Thoracic aorta (tissue), 2 donors: ENCODE measurements at regions not wholly inside any gene's neighbourhood (a gene's known extent, or its start where the extent isn't known, plus 50 kb on each side); places are given as distances from the start of the nearest gene placed in this dataset.

ENCODE experiments used
- ATAC-seq: fragments of 150-250 bp; one replicate; pipeline ENCODE4 v1.8.0; 2017; ENCODE audit warnings: low read depth; ENCODE audit not compliant: insufficient number of reproducible peaks, low FRiP score
- DNase-seq: peaks from one replicate; pipeline ENCODE4 v3.0.0-alpha.2; 2020; ENCODE audit warnings: low spot score
- H3K27ac ChIP-seq, 2 donors: fragments of 200-600 bp; sonication (generic); 1 replicate in 1 of 2; 2 replicates in 1 of 2; pipeline ENCODE4 v1.5.1; 2016; ENCODE audit warnings: mild to moderate bottlenecking in 2 of 2, moderate library complexity in 2 of 2
- H3K27me3 ChIP-seq: fragments of 200-600 bp; sonication (generic); replicated peaks from 2 replicates; pipeline ENCODE4 v1.6.0; 2016; ENCODE audit warnings: mild to moderate bottlenecking; ENCODE audit not compliant: insufficient read depth
- H3K36me3 ChIP-seq: fragments of 200-600 bp; sonication (generic); one replicate; pipeline ENCODE4 v1.5.1; 2016
- H3K4me1 ChIP-seq, 2 donors: fragments of 200-600 bp; sonication (generic); 1 replicate in 1 of 2; 2 replicates in 1 of 2; pipeline versions ENCODE4 v1.5.1 to v1.6.0; 2016; ENCODE audit warnings: low read depth in 2 of 2, mild to moderate bottlenecking in 1 of 2; ENCODE audit not compliant: control insufficient read depth in 1 of 2
- H3K4me3 ChIP-seq: fragments of 200-600 bp; sonication (generic); 2 replicates; pipeline ENCODE4 v1.5.1; 2016; ENCODE audit warnings: mild to moderate bottlenecking
- H3K9me3 ChIP-seq: fragments of 200-600 bp; sonication (generic); 2 replicates; pipeline ENCODE4 v1.5.1; 2016
- CTCF ChIP-seq: fragments of 200-600 bp; sonication (generic); IDR thresholded peaks from one replicate; pipeline ENCODE4 v1.5.1; 2019; ENCODE audit warnings: antibody characterized with exemption

GRCh38 chr6:146872426-146872785 lies 273.6 kb downstream of the ADGB start:
- Histone ChIP-seq H3K4me1 (no peaks in the 10 kb centered on the region), H3K27me3 (no peaks in the 10 kb centered on the region), H3K36me3 (no peaks in the 10 kb centered on the region), H3K27ac (no peak overlapping the region), H3K4me3 (no peak overlapping the region), H3K9me3 (no peaks in the 10 kb centered on the region)
- DNase-seq (no peak), ATAC-seq (no peak)
- TF ChIP-seq CTCF = no peak

GRCh38 chr6:146874278-146875018 lies 275.7 kb downstream of the ADGB start:
- Histone ChIP-seq H3K4me3 (no peak overlapping the region), H3K36me3 (no peaks in the 10 kb centered on the region), H3K4me1 (peaks cover 0 to 4% of the 10 kb centered on the region in 2 donors), H3K9me3 (no peaks in the 10 kb centered on the region), H3K27me3 (no peaks in the 10 kb centered on the region), H3K27ac (no peak overlapping the region)
- no peak for ATAC-seq
- TF ChIP-seq CTCF = no peak
- DNase-seq = no peak

- Histone ChIP-seq H3K36me3 (no peaks in the 10 kb centered on the region), H3K27me3 (no peaks in the 10 kb centered on the region), H3K9me3 (no peaks in the 10 kb centered on the region), H3K4me1 (peaks cover 0 to 4% of the 10 kb centered on the region in 2 donors), H3K4me3 (no peak overlapping the region), H3K27ac (no peak overlapping the region)
- ATAC-seq = no peak
- DNase-seq = no peak
- no peak for TF ChIP-seq CTCF
Observed at GRCh38 chr6:146875927-146876270, 277.1 kb downstream of the ADGB start.

GRCh38 chr6:146876271-146877151 lies 277.7 kb downstream of the ADGB start:
- Histone ChIP-seq H3K9me3 (no peaks in the 10 kb centered on the region), H3K27ac (no peak overlapping the region), H3K4me3 (no peak overlapping the region), H3K4me1 (peaks cover 0 to 4% of the 10 kb centered on the region in 2 donors), H3K27me3 (no peaks in the 10 kb centered on the region), H3K36me3 (no peaks in the 10 kb centered on the region)
- no peak for TF ChIP-seq CTCF
- DNase-seq (no peak), ATAC-seq (no peak)

- Histone ChIP-seq H3K27me3 (no peaks in the 10 kb centered on the region), H3K27ac (no peak overlapping the region), H3K4me3 (no peak overlapping the region), H3K4me1 (peaks cover 0 to 4% of the 10 kb centered on the region in 2 donors), H3K9me3 (no peaks in the 10 kb centered on the region), H3K36me3 (no peaks in the 10 kb centered on the region)
- DNase-seq (no peak), ATAC-seq (no peak)
- no peak for TF ChIP-seq CTCF
Observed at GRCh38 chr6:146878168-146878951, 279.6 kb downstream of the ADGB start.
